ENCODE measurements at regions not wholly inside any gene's neighbourhood (a gene's known extent, or its start where the extent isn't known, plus 50 kb on each side); places are given as distances from the start of the nearest gene placed in this dataset.
A peak's percentile ranks its signal among the peaks of the same experiment; 100 is the strongest.
"Not testable (repeated sequence)": the region's sequence is repeated elsewhere in the genome, so short reads cannot be mapped to it uniquely, and the experiment has no call there.

DNA sequence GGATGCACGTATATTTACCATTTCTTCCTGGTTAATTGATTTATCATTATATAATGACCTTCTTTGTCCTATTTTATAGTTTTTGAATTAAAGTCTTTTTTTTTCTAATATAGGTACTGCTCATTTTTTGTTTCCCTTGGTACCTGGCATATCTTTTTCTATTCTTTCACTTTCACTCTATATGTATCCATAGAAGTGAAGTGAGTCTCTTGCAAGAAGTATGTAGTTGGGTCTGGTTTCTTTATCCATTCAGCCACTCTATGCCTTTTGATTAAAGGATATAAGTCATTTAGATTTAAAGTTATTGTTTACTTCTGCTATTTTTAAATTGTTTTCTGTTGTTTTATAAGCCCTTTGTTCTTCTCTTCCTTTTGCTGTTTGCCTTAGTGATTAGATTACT, 194.3 kb upstream of the SLITRK6 start:
- Histone ChIP-seq H3K4me1 (no peaks in the 10 kb centered on the region), H3K36me3 (no peaks in the 10 kb centered on the region), H3K27me3 (no peaks in the 10 kb centered on the region), H3K9me3 (replicated peaks) (no peaks in the 10 kb centered on the region), H3K27ac (no peak overlapping the region), H3K4me3 (no peak overlapping the region)
- DNase-seq: no peak

DNA sequence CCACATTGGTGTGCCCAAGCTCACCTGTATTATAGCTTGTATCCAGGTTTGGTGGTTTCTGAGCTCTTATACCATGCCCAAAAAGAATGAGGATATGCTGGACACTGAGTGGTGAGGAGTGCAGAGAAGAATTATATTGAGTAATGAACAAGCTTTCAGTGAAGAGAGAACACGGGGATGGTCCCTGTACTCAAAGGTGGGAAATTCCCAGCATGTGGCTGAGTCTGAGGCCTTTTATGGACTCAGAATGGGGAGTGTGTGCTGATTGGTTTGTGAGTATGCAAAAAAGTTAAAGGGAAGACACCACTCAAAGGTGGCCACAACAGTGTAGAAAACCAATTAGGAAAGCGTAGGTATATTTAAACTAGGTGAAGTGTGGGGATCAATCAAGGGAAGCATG, 191.2 kb upstream of the SLITRK6 start:
- no peak overlapping the region for H3K27ac ChIP-seq
- H3K9me3 ChIP-seq (replicated peaks): no peaks in the 10 kb centered on the region
- H3K4me1 ChIP-seq: no peaks in the 10 kb centered on the region
- no peaks in the 10 kb centered on the region for H3K27me3 ChIP-seq
- H3K36me3 ChIP-seq: no peaks in the 10 kb centered on the region
- no peak for DNase-seq
- no peak overlapping the region for H3K4me3 ChIP-seq

DNA sequence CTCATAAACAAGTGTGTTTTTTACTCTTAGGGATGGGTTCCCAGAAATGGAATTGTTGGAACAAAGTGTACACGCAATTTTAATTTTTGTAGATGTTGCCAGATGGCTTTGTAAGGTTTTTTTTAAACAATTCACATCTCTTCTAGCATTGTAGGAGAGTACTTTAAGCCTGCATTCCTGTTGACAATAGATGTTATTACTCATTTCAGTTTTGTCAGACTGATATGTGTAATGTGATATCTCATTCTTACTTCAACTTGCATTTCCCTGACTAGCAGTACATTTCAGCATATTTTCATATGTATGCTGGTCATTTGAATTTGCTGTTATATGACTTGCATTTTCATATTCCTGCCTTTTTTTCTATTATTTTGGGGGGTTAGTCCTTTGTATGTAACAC, 186.6 kb upstream of the SLITRK6 start:
- no peaks in the 10 kb centered on the region for H3K4me1 ChIP-seq
- H3K36me3 ChIP-seq: no peaks in the 10 kb centered on the region
- no peak for DNase-seq
- H3K9me3 ChIP-seq (replicated peaks): no peaks in the 10 kb centered on the region
- no peak overlapping the region for H3K27ac ChIP-seq
- no peak overlapping the region for H3K4me3 ChIP-seq
- H3K27me3 ChIP-seq: no peaks in the 10 kb centered on the region

DNA sequence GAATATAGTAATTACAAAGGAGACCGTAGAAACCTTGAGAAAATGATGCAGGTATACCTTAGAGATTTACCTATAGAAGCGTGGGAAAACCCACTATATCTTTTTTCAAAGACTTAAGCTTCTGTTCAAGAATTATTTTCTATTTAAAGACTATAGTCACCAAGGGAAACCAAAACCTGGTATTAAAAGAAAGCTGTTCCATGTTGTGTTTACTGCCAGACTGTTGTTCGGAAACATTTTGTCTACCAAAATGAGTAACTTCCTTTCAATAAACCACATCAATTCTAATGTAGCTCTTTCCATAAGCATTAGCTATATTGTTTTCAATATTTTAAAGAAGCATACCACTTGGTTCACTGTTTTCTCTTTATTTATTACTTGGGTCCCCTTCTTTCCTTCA, 182.9 kb upstream of the SLITRK6 start:
- Histone ChIP-seq H3K36me3 (no peaks in the 10 kb centered on the region), H3K27ac (no peak overlapping the region), H3K27me3 (no peaks in the 10 kb centered on the region), H3K4me1 (no peaks in the 10 kb centered on the region), H3K4me3 (no peak overlapping the region), H3K9me3 (replicated peaks) (no peaks in the 10 kb centered on the region)
- no peak for DNase-seq

DNA sequence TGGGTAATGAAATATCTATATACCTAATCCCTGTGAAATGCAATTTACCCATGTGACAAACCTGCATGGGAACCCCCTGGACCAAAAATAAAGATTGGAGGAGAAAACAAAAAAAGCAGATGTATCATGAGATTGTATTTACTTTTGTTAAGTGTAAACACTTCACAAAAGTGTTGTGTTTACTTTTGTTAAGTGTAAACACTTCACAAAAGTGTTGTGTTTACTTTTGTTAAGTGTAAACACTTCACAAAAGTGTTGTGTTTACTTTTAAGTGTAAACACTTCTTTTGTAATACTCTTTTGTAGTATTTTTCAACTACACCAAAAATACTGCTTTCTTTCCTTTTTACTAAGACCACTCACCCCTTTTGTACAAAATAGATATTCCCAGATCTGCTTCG, 181.2 kb upstream of the SLITRK6 start:
- H3K9me3 ChIP-seq (replicated peaks); H3K4me3 ChIP-seq; H3K36me3 ChIP-seq; DNase-seq; H3K27ac ChIP-seq; H3K27me3 ChIP-seq; H3K4me1 ChIP-seq: not testable (repeated sequence)

DNA sequence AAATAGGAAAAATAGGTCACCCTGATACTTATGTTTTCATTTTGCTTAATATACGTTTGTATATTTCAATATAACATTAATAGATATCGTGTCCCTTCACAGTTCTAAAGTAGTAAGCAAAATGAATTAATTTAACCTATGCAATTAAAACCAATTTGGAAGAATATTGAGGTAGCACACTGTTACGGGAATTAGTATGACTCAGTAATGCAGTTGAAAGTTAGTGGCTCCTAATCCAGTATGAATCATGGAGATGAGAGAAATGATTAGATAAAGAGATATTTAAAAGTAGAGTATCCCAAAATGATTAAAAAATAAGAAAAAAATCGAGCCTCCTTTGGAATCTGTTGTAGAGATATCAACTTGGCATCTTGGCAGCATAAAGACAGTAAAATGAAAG, 177.0 kb upstream of the SLITRK6 start:
- Histone ChIP-seq H3K9me3 (replicated peaks) (no peaks in the 10 kb centered on the region), H3K27ac (no peak overlapping the region), H3K4me3 (no peak overlapping the region), H3K4me1 (no peaks in the 10 kb centered on the region), H3K36me3 (no peaks in the 10 kb centered on the region), H3K27me3 (no peaks in the 10 kb centered on the region)
- no peak for DNase-seq

DNA sequence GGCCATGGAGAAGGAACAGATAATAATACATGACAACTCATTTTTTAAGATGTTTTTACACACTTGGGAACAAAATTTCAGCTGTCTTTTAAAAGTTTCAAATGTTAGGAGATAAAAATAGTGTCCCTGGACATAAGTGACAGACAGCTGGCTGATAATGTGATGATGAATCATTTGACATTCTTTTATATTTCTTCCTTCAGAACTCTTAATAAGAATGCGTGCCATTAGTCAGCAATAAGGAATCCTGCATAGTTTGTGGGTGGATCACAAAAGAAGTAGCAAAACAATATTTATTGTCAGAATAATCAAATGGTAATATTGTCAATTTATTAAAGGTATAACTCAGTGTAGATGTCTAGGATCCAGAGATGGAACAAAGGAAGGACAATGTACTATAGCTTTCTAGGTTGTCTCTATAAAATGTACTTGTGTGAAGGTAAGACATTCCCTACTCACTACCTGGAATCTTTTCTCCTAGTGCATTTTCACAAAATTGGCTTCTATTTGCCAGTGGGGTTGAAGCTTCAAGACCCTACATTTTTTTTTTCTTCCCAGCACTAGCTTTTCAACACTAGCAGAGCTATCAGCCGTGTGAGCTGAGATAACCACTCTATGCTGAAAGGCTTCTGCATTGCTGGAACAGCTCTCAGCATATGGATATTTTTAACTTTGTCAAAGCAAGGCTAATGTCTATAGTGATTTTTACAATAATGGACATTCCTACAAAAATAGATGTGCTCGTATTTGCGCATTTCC, 175.6 kb upstream of the SLITRK6 start:
- no peak overlapping the region for H3K27ac ChIP-seq
- H3K27me3 ChIP-seq: no peaks in the 10 kb centered on the region
- no peaks in the 10 kb centered on the region for H3K9me3 ChIP-seq (replicated peaks)
- H3K36me3 ChIP-seq: no peaks in the 10 kb centered on the region
- no peak overlapping the region for H3K4me3 ChIP-seq
- H3K4me1 ChIP-seq: no peaks in the 10 kb centered on the region
- no peak for DNase-seq

DNA sequence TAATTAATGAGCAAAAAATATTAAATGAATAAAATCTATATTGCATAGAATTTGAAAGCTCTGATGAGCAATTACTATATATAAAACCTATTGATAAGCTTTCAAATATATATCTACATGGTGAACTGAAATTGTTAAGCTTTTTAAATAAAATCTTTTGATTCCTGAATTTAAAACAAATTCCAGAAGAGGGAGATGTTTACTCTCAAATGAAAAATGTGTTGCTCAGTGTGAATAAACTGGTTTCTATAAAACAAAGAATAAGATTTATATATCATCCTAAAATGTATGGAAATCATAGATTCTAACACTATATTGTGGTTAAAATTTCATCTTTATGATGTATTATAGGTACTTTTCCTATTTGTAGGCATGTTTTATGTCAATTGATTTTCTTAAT, 171.5 kb upstream of the SLITRK6 start:
- Histone ChIP-seq H3K4me1 (no peaks in the 10 kb centered on the region), H3K36me3 (no peaks in the 10 kb centered on the region), H3K27ac (no peak overlapping the region), H3K9me3 (replicated peaks) (no peaks in the 10 kb centered on the region), H3K27me3 (no peaks in the 10 kb centered on the region), H3K4me3 (no peak overlapping the region)
- DNase-seq: no peak

DNA sequence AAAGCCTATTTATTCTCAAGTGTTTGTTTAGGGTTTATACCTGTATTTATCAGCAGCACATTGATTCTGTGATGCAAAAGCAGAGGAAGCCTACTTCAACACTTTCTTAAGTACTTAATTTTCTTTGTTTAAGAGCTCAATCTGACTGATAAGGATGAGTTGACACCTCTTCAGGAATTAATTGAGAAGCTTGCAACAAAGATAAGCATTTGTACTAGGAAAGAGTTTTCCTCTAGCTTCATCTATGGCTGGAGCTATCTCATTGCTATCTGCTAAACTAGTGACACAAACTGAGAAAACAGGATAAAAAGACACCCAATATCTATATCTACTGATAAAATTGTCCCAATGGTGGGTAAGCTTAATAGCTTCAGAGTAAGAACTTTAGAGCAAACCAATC, 170.1 kb upstream of the SLITRK6 start:
- no peaks in the 10 kb centered on the region for H3K36me3 ChIP-seq
- no peaks in the 10 kb centered on the region for H3K27me3 ChIP-seq
- DNase-seq: no peak
- H3K4me3 ChIP-seq: no peak overlapping the region
- no peaks in the 10 kb centered on the region for H3K9me3 ChIP-seq (replicated peaks)
- H3K4me1 ChIP-seq: no peaks in the 10 kb centered on the region
- no peak overlapping the region for H3K27ac ChIP-seq

DNA sequence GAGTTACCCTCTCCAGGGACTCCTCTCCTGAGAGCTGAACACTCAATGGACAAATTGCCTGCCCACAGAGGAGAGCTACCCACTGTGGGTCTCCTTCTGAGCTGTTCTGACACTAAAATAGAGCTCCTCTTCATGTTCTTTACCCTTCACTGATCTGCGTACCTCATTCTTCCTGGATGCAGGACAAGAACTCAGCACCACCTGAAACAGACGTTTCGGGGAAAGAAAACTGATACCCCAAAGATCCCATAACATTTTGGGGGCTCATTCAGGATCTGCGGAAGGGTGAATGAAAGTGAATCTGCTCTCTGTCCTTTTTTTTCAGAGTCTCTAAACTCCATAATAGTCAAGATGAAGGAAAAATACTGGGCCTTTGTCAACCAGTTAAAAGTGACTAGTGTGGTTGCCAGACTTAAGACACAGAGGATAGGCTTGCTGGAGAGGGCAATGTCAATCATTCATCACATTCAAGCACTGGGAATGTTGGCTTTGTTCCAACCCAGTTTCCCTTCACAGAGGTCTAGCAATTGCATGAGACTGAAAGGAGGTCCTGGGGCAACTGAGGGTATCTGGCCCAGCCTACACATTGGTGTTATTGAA, 136.7 kb upstream of the SLITRK6 start:
- Histone ChIP-seq H3K36me3 (no peaks in the 10 kb centered on the region), H3K4me3 (no peak overlapping the region), H3K9me3 (replicated peaks) (no peaks in the 10 kb centered on the region), H3K4me1 (no peaks in the 10 kb centered on the region), H3K27me3 (no peaks in the 10 kb centered on the region), H3K27ac (no peak overlapping the region)
- DNase-seq: no peak

DNA sequence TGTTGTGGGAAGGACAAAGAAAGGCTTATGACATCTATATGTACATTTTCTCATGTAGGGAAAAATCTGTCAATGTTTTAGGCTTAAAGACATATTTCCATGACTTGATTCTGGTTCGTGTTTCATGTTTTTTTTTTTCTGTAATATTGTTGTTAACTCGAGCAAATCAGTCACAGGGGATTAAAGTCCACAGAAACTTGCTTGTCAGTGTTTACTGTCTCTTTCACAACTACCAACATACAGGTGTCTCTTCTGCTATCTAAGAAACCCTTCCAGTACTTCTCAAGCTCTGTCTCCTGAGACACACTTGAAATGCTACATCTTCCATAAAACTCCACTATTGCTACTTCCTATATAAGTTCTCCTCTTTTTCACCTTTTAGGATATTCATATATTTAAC, 130.9 kb upstream of the SLITRK6 start:
- Histone ChIP-seq H3K27me3 (no peaks in the 10 kb centered on the region), H3K9me3 (replicated peaks) (no peaks in the 10 kb centered on the region), H3K27ac (no peak overlapping the region), H3K36me3 (no peaks in the 10 kb centered on the region), H3K4me3 (no peak overlapping the region), H3K4me1 (no peaks in the 10 kb centered on the region)
- no peak for DNase-seq

DNA sequence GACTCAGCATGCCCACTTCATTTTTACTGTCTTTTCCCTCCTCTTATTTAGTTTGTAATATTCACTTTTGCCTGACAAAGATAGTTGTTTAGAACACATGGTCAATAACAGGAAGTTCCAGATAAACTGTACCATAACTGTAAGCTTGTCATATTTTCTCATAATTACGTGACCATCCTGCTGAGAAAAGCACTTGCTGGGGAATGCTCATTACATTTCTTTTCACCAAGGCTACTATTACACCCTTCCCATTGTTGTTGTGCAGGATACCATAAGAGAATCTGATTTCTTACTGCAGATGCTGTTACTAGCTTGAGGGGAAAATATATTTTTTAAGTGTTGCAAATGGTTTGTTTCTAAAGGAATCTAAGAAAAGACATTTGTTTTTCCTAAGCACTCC, 111.7 kb upstream of the SLITRK6 start:
- DNase-seq: no peak

DNA sequence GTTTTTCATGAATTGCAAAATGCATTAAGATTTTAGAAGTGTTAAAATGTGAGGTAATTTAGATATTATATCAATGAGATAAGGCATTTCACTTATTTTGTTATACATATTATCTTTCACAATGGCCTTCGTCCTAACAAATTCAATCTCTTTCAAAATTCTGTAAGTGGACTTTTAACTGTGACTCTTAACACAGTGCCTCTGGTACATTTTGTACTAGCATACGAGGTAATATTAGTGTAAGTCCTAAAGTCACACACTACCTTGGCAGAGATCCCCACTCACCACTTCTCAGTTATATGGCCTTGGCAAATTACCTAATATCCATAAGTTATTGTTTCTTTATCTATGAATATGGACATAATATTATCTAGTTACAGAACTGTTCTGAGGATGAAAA, 101.3 kb upstream of the SLITRK6 start:
- Histone ChIP-seq H3K27ac (no peak overlapping the region), H3K4me1 (no peaks in the 10 kb centered on the region), H3K27me3 (no peaks in the 10 kb centered on the region), H3K9me3 (replicated peaks) (no peaks in the 10 kb centered on the region), H3K4me3 (no peak overlapping the region), H3K36me3 (no peaks in the 10 kb centered on the region)
- DNase-seq: no peak

More for the DNA sequence above, 111.7 kb upstream of the SLITRK6 start:
- Histone ChIP-seq H3K4me1 (no peaks in the 10 kb centered on the region), H3K36me3 (no peaks in the 10 kb centered on the region), H3K27me3 (no peaks in the 10 kb centered on the region), H3K9me3 (replicated peaks) (no peaks in the 10 kb centered on the region), H3K27ac (no peak overlapping the region), H3K4me3 (no peak overlapping the region)

DNA sequence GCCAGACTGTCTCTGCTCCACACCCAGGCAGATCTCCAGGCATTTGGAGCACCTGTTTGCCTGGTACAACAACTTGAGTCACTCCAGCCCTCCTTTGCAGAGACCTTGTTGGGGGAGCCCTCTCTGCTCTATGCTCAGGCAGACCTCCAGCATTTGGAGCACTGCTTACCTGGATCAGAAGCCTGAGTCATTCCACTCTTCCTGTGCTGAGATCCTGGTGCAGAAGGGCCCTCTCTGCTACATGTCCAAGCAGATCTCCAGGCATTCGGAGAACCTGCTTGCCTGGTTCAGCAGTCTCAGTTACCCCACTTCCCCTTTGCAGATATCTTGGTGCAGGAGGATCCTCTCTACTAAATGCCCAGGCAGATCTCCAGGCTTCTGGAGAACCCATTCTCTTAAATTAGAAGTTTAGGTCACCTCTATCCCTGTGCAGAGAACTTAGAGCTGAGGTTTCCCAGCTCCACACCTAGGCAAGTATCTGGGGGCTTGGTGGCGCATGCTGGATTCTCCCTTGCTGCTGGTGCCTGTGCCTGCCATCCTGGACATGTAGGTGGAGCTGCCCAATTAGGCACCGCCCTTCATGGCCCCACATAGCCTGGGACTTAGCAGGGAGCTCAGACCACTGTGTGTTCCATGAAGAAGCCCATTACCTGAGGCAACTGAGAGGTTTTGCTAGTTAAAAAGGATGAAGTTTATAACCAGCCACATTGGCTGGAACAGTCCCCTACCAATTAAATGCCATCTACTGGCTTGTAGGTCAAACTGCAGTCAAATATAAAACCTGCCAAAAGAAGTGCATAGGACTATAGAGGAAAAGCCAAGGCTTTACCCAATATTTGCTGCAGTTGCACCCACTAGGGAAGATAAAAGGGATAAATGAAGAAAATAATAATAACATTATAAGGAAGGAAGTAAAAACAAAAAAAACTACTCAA, 97.6 kb upstream of the SLITRK6 start:
- Histone ChIP-seq H3K4me3 (no peak overlapping the region), H3K4me1 (no peaks in the 10 kb centered on the region), H3K27me3 (no peaks in the 10 kb centered on the region), H3K9me3 (replicated peaks) (no peaks in the 10 kb centered on the region), H3K27ac (no peak overlapping the region), H3K36me3 (no peaks in the 10 kb centered on the region)
- DNase-seq: peak in 1 of 2 experiments; percentile 2

DNA sequence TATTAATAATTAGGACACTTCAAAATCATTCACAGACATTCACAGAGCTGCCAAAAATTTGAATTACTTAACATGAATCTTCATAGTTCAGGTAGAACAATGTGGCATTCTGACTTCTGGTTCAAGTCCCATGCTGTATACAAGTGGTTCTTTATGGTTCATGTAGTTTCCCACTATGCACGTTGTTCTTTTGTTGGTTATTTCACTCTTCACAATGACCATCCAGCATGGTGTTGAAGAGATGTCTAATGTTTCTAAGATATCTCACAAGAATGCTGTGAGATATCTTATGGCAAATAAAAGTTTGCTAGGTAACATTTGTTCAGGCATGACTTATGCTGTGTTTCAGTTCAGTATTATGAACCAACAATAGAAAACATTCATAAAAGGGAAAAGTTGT, 88.2 kb upstream of the SLITRK6 start:
- Histone ChIP-seq H3K36me3 (no peaks in the 10 kb centered on the region), H3K9me3 (replicated peaks) (no peaks in the 10 kb centered on the region), H3K27ac (no peak overlapping the region), H3K27me3 (no peaks in the 10 kb centered on the region), H3K4me1 (no peaks in the 10 kb centered on the region), H3K4me3 (no peak overlapping the region)
- DNase-seq: no peak

Measured in SJCRH30 (cell line).